ENCODE measurements at regions not wholly inside any gene's neighbourhood (a gene's known extent, or its start where the extent isn't known, plus 50 kb on each side); places are given as distances from the start of the nearest gene placed in this dataset.
"Not testable (repeated sequence)": the region's sequence is repeated elsewhere in the genome, so short reads cannot be mapped to it uniquely, and the experiment has no call there.

- not testable (repeated sequence) for DNase-seq
Measured at GRCh38 chr1:117314951-117315350, 52.3 kb upstream of the MAN1A2 start.

- no peak for DNase-seq
Measured at GRCh38 chr1:117313555-117313954, 53.7 kb upstream of the MAN1A2 start.

- DNase-seq, result no peak
Measured at GRCh38 chr1:117312453-117313138, 54.7 kb upstream of the MAN1A2 start.

- peak in 1 of 58 donors; percentile 2 for DNase-seq
Measured at GRCh38 chr1:117308311-117308916, 58.8 kb upstream of the MAN1A2 start.

GRCh38 chr1:117301901-117302300 is 65.3 kb upstream of the MAN1A2 start:
- peak in 4 of 58 donors; percentile 4 to 24 (median 16) for DNase-seq

- not testable (repeated sequence) for DNase-seq
Measured at GRCh38 chr1:117300183-117300582, 67.1 kb upstream of the MAN1A2 start.

- DNase-seq, result no peak
Measured at GRCh38 chr1:117295001-117295400, 72.2 kb upstream of the MAN1A2 start.

- DNase-seq, result no peak
Measured at GRCh38 chr1:117290890-117291289, 76.4 kb upstream of the MAN1A2 start.

- DNase-seq, result no peak
Measured at GRCh38 chr1:117289316-117289870, 77.9 kb upstream of the MAN1A2 start.

- no peak for DNase-seq
Measured at GRCh38 chr1:117286562-117286961, 75.8 kb upstream of the VTCN1 start.

GRCh38 chr1:117286145-117286544 is 75.4 kb upstream of the VTCN1 start:
- no peak for DNase-seq

- DNase-seq, result peak in 7 of 58 donors; percentile 0 to 79 (median 11)
Measured at GRCh38 chr1:117284399-117285215, 73.9 kb upstream of the VTCN1 start.

GRCh38 chr1:117278531-117278930 is 67.8 kb upstream of the VTCN1 start:
- DNase-seq, result no peak

- no peak for DNase-seq
Measured at GRCh38 chr1:117275055-117275454, 64.3 kb upstream of the VTCN1 start.

GRCh38 chr1:117271959-117272358 is 61.2 kb upstream of the VTCN1 start:
- DNase-seq, result no peak

- no peak for DNase-seq
Measured at GRCh38 chr1:117271129-117271528, 60.4 kb upstream of the VTCN1 start.

GRCh38 chr1:117270679-117271078 is 60.0 kb upstream of the VTCN1 start:
- DNase-seq, result no peak

GRCh38 chr1:117268535-117269455 is 58.1 kb upstream of the VTCN1 start:
- no peak for DNase-seq

- DNase-seq, result no peak
Measured at GRCh38 chr1:117267232-117267774, 56.6 kb upstream of the VTCN1 start.

GRCh38 chr1:117262976-117263375 is 52.2 kb upstream of the VTCN1 start:
- DNase-seq, result no peak

- DNase-seq, result no peak
Measured at GRCh38 chr1:117261424-117261785, 50.7 kb upstream of the VTCN1 start.

Measured in anterior cingulate cortex (tissue), 58 donors.